WTC11 (cell line): ENCODE measurements at regions not wholly inside any gene's neighbourhood (a gene's known extent, or its start where the extent isn't known, plus 50 kb on each side); places are given as distances from the start of the nearest gene placed in this dataset.

Experiments
- FOXJ3 ChIP-seq: sonication (generic); formaldehyde crosslinking; IDR thresholded peaks from 2 replicates; pipeline ENCODE4 v1.9.0; 2021; ENCODE audit warnings: missing genetic modification reagents, mild to moderate bottlenecking, borderline replicate concordance
- NFYB ChIP-seq: sonication (generic); formaldehyde crosslinking; conservative IDR thresholded peaks from 2 replicates; pipeline ENCODE4 v1.8.0; 2022; ENCODE audit warnings: low read depth, missing genetic modification reagents
- TEAD1 ChIP-seq: sonication (generic); formaldehyde crosslinking; IDR thresholded peaks from 2 replicates; pipeline ENCODE4 v1.8.0; 2022; ENCODE audit warnings: mild to moderate bottlenecking, missing genetic modification reagents
- USF2 ChIP-seq: sonication (generic); formaldehyde crosslinking; IDR thresholded peaks from 2 replicates; pipeline ENCODE4 v1.8.1; 2023; ENCODE audit warnings: mild to moderate bottlenecking, missing genetic modification reagents, moderate library complexity
- ZNF138 ChIP-seq: sonication (generic); formaldehyde crosslinking; conservative IDR thresholded peaks from 2 replicates; pipeline ENCODE4 v1.8.1; 2022; ENCODE audit warnings: mild to moderate bottlenecking, moderate library complexity, missing genetic modification reagents
- ZNF317 ChIP-seq: sonication (generic); formaldehyde crosslinking; IDR thresholded peaks from 2 replicates; pipeline ENCODE4 v1.8.1; 2023; ENCODE audit warnings: low read depth, mild to moderate bottlenecking, moderate library complexity, missing genetic modification reagents, borderline replicate concordance
- ZNF512 ChIP-seq: sonication (generic); formaldehyde crosslinking; IDR thresholded peaks from 2 replicates; pipeline ENCODE4 v1.8.1; 2022; ENCODE audit warnings: missing genetic modification reagents, borderline replicate concordance
- TF ChIP-seq, protein P1 (sequence below): fragments of 200-600 bp; IDR thresholded peaks from 2 replicates; pipeline ENCODE4 v1.8.0; 2022; ENCODE audit warnings: antibody characterized with exemption
- TF ChIP-seq, protein P2 (sequence below): sonication (generic); formaldehyde crosslinking; IDR thresholded peaks from 2 replicates; pipeline ENCODE4 v1.8.1; 2023; ENCODE audit warnings: mild to moderate bottlenecking, missing genetic modification reagents, borderline replicate concordance
- TF ChIP-seq, protein P3 (sequence below): sonication (generic); formaldehyde crosslinking; IDR thresholded peaks from 2 replicates; pipeline ENCODE4 v1.8.0; 2022; ENCODE audit warnings: mild to moderate bottlenecking, missing genetic modification reagents
- TF ChIP-seq, protein P4 (sequence below): sonication (generic); formaldehyde crosslinking; IDR thresholded peaks from 2 replicates; pipeline ENCODE4 v1.8.1; 2022; ENCODE audit warnings: low read depth, missing genetic modification reagents, borderline replicate concordance
- TF ChIP-seq, protein P5 (sequence below): sonication (generic); formaldehyde crosslinking; IDR thresholded peaks from 2 replicates; pipeline ENCODE4 v1.8.1; 2023; ENCODE audit warnings: mild to moderate bottlenecking, missing genetic modification reagents, moderate library complexity

- TF ChIP-seq, protein P1, sequence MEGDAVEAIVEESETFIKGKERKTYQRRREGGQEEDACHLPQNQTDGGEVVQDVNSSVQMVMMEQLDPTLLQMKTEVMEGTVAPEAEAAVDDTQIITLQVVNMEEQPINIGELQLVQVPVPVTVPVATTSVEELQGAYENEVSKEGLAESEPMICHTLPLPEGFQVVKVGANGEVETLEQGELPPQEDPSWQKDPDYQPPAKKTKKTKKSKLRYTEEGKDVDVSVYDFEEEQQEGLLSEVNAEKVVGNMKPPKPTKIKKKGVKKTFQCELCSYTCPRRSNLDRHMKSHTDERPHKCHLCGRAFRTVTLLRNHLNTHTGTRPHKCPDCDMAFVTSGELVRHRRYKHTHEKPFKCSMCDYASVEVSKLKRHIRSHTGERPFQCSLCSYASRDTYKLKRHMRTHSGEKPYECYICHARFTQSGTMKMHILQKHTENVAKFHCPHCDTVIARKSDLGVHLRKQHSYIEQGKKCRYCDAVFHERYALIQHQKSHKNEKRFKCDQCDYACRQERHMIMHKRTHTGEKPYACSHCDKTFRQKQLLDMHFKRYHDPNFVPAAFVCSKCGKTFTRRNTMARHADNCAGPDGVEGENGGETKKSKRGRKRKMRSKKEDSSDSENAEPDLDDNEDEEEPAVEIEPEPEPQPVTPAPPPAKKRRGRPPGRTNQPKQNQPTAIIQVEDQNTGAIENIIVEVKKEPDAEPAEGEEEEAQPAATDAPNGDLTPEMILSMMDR = no peak
- TF ChIP-seq USF2 (no peak), TEAD1 (no peak), NFYB (CRISPR knock-in tag) (no peak), ZNF317 (CRISPR knock-in tag) (no peak), ZNF138 (CRISPR knock-in tag) (no peak), ZNF512 (CRISPR knock-in tag) (no peak), FOXJ3 (CRISPR knock-in tag) (no peak)
- TF ChIP-seq, protein P2, sequence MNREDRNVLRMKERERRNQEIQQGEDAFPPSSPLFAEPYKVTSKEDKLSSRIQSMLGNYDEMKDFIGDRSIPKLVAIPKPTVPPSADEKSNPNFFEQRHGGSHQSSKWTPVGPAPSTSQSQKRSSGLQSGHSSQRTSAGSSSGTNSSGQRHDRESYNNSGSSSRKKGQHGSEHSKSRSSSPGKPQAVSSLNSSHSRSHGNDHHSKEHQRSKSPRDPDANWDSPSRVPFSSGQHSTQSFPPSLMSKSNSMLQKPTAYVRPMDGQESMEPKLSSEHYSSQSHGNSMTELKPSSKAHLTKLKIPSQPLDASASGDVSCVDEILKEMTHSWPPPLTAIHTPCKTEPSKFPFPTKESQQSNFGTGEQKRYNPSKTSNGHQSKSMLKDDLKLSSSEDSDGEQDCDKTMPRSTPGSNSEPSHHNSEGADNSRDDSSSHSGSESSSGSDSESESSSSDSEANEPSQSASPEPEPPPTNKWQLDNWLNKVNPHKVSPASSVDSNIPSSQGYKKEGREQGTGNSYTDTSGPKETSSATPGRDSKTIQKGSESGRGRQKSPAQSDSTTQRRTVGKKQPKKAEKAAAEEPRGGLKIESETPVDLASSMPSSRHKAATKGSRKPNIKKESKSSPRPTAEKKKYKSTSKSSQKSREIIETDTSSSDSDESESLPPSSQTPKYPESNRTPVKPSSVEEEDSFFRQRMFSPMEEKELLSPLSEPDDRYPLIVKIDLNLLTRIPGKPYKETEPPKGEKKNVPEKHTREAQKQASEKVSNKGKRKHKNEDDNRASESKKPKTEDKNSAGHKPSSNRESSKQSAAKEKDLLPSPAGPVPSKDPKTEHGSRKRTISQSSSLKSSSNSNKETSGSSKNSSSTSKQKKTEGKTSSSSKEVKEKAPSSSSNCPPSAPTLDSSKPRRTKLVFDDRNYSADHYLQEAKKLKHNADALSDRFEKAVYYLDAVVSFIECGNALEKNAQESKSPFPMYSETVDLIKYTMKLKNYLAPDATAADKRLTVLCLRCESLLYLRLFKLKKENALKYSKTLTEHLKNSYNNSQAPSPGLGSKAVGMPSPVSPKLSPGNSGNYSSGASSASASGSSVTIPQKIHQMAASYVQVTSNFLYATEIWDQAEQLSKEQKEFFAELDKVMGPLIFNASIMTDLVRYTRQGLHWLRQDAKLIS (CRISPR knock-in tag) = no peak
- TF ChIP-seq, protein P3, sequence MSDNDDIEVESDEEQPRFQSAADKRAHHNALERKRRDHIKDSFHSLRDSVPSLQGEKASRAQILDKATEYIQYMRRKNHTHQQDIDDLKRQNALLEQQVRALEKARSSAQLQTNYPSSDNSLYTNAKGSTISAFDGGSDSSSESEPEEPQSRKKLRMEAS = no peak
- TF ChIP-seq, protein P4, sequence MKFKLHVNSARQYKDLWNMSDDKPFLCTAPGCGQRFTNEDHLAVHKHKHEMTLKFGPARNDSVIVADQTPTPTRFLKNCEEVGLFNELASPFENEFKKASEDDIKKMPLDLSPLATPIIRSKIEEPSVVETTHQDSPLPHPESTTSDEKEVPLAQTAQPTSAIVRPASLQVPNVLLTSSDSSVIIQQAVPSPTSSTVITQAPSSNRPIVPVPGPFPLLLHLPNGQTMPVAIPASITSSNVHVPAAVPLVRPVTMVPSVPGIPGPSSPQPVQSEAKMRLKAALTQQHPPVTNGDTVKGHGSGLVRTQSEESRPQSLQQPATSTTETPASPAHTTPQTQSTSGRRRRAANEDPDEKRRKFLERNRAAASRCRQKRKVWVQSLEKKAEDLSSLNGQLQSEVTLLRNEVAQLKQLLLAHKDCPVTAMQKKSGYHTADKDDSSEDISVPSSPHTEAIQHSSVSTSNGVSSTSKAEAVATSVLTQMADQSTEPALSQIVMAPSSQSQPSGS = no peak
- TF ChIP-seq, protein P5, sequence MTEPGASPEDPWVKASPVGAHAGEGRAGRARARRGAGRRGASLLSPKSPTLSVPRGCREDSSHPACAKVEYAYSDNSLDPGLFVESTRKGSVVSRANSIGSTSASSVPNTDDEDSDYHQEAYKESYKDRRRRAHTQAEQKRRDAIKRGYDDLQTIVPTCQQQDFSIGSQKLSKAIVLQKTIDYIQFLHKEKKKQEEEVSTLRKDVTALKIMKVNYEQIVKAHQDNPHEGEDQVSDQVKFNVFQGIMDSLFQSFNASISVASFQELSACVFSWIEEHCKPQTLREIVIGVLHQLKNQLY (CRISPR knock-in tag) = no peak
Observed at GRCh38 chr10:125415964-125416363, 255.6 kb upstream of the CTBP2 start.
